SK-N-SH (cell line): ENCODE measurements at regions not wholly inside any gene's neighbourhood (a gene's known extent, or its start where the extent isn't known, plus 50 kb on each side); places are given as distances from the start of the nearest gene placed in this dataset.

ENCODE experiments used
- CHD2 ChIP-seq: fragments of 150-350 bp; IDR thresholded peaks from 2 replicates; pipeline ENCODE4 v1.6.1; 2018; ENCODE audit warnings: low read length; ENCODE audit not compliant: partially characterized antibody
- CTCF ChIP-seq: fragments of 200-600 bp; sonication (generic); IDR thresholded peaks from 2 replicates; pipeline ENCODE4 v1.6.1; 2017; ENCODE audit warnings: antibody characterized with exemption, mild to moderate bottlenecking, moderate library complexity
- EP300 ChIP-seq, 2 experiments: IDR thresholded peaks; 2 replicates each; pipeline versions ENCODE4 v1.4.0 to v1.6.1; 2012; ENCODE audit warnings: borderline replicate concordance in 1 of 2, low read depth in 1 of 2, low read length in 1 of 2
- FOXM1 ChIP-seq: IDR thresholded peaks from 2 replicates; pipeline ENCODE4 v1.4.0; 2012; ENCODE audit warnings: low read depth, mild to moderate bottlenecking
- NFIC ChIP-seq: IDR thresholded peaks from 2 replicates; pipeline ENCODE4 v1.4.0; 2012; ENCODE audit warnings: borderline replicate concordance
- PBX3 ChIP-seq: IDR thresholded peaks from 2 replicates; pipeline ENCODE4; 2012
- POLR2AphosphoS5 ChIP-seq: IDR thresholded peaks from 2 replicates; pipeline ENCODE4 v1.6.1; 2012; ENCODE audit warnings: low read depth, low read length
- RAD21 ChIP-seq: IDR thresholded peaks from 2 replicates; pipeline ENCODE4 v1.6.1; 2012; ENCODE audit warnings: mild to moderate bottlenecking, low read length
- SMC3 ChIP-seq: IDR thresholded peaks from 2 replicates; pipeline ENCODE4 v1.6.1; 2012; ENCODE audit warnings: low read depth, low read length, improper control_type of control experiment
- TCF12 ChIP-seq: IDR thresholded peaks from 2 replicates; pipeline ENCODE4 v1.4.0; 2012

- TF ChIP-seq RAD21, result no peak
- TF ChIP-seq NFIC, result no peak
- TF ChIP-seq POLR2AphosphoS5, result no peak
- no peak for TF ChIP-seq EP300 (IDR thresholded peaks at IDR 0.05; ENCODE audit: borderline replicate concordance in 1 of 2, low read depth in 1 of 2, low read length in 1 of 2)
- TF ChIP-seq CTCF, result no peak
- no peak for TF ChIP-seq TCF12
- TF ChIP-seq SMC3, result no peak
- TF ChIP-seq CHD2, result no peak
- no peak for TF ChIP-seq FOXM1
- no peak for TF ChIP-seq PBX3
Measured at GRCh38 chr4:125529071-125529470, 214.3 kb downstream of the FAT4 start.
